Body of pancreas (tissue), 4 donors: ENCODE measurements at regions not wholly inside any gene's neighbourhood (a gene's known extent, or its start where the extent isn't known, plus 50 kb on each side); places are given as distances from the start of the nearest gene placed in this dataset.

Source experiments
- CTCF ChIP-seq, 7 experiments: fragments of 450-650 bp in 4 of 7; fragments of 200-600 bp in 3 of 7; sonication (generic) in 3 of 7; IDR thresholded peaks; one replicate each; pipeline ENCODE4 v1.5.1; 2016 to 2019; ENCODE audit warnings: antibody characterized with exemption in 7 of 7
- POLR2A ChIP-seq, 3 donors: fragments of 450-650 bp; IDR thresholded peaks; one replicate each; pipeline ENCODE4 v1.6.1; 2016; ENCODE audit warnings: antibody characterized with exemption in 3 of 3, mild to moderate bottlenecking in 2 of 3

GRCh38 chr5:107781451-107781850, 110.7 kb upstream of the EFNA5 start:
- TF ChIP-seq CTCF (IDR thresholded peaks at IDR 0.05) (no peak), POLR2A (IDR thresholded peaks at IDR 0.05) (no peak)
